ENCODE measurements at regions not wholly inside any gene's neighbourhood (a gene's known extent, or its start where the extent isn't known, plus 50 kb on each side); places are given as distances from the start of the nearest gene placed in this dataset.

DNA sequence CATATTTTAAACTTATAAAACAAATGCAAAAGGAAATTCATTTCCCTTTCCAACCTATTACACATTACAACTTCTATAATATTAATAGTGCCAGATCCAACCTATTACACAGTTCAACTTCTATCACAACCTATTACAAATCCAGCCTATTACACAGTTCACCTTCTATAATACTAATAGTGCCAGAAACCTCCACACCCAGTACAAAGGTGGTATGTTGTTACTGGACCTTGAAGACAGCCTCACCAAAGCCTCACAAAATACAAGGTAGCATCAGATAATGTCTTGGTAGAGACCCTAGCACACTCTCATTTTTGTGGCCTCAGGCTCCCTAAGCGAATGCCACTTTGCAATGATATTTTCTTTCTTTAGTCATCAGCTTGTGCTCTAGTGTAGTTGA lies 68.7 kb upstream of the PELI2 start:
- TF ChIP-seq EGR1 (IDR thresholded peaks at IDR 0.05; ENCODE audit: low read depth in 2 of 2), result no peak
- TF ChIP-seq, protein P1, sequence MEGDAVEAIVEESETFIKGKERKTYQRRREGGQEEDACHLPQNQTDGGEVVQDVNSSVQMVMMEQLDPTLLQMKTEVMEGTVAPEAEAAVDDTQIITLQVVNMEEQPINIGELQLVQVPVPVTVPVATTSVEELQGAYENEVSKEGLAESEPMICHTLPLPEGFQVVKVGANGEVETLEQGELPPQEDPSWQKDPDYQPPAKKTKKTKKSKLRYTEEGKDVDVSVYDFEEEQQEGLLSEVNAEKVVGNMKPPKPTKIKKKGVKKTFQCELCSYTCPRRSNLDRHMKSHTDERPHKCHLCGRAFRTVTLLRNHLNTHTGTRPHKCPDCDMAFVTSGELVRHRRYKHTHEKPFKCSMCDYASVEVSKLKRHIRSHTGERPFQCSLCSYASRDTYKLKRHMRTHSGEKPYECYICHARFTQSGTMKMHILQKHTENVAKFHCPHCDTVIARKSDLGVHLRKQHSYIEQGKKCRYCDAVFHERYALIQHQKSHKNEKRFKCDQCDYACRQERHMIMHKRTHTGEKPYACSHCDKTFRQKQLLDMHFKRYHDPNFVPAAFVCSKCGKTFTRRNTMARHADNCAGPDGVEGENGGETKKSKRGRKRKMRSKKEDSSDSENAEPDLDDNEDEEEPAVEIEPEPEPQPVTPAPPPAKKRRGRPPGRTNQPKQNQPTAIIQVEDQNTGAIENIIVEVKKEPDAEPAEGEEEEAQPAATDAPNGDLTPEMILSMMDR (IDR thresholded peaks at IDR 0.05; ENCODE audit: low read depth, low read length, missing input control), result no peak
- no peak for TF ChIP-seq YY1 (IDR thresholded peaks at IDR 0.05)
- TF ChIP-seq TAF1 (conservative IDR thresholded peaks at IDR 0.05), result no peak
- TF ChIP-seq, protein P2, sequence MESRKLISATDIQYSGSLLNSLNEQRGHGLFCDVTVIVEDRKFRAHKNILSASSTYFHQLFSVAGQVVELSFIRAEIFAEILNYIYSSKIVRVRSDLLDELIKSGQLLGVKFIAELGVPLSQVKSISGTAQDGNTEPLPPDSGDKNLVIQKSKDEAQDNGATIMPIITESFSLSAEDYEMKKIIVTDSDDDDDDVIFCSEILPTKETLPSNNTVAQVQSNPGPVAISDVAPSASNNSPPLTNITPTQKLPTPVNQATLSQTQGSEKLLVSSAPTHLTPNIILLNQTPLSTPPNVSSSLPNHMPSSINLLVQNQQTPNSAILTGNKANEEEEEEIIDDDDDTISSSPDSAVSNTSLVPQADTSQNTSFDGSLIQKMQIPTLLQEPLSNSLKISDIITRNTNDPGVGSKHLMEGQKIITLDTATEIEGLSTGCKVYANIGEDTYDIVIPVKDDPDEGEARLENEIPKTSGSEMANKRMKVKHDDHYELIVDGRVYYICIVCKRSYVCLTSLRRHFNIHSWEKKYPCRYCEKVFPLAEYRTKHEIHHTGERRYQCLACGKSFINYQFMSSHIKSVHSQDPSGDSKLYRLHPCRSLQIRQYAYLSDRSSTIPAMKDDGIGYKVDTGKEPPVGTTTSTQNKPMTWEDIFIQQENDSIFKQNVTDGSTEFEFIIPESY (IDR thresholded peaks at IDR 0.05), result no peak
- no peak for TF ChIP-seq GABPA (IDR thresholded peaks at IDR 0.05 in 1 of 2, conservative IDR thresholded peaks at IDR 0.05 in 1 of 2)
- TF ChIP-seq RXRA (IDR thresholded peaks at IDR 0.05), result no peak
- TF ChIP-seq NR2F2 (IDR thresholded peaks at IDR 0.05), result no peak
- no peak for TF ChIP-seq RAD21 (IDR thresholded peaks at IDR 0.05)
- TF ChIP-seq FOXA2 (IDR thresholded peaks at IDR 0.05), result no peak
- no peak for TF ChIP-seq JUND (IDR thresholded peaks at IDR 0.05)
- TF ChIP-seq, protein P3, sequence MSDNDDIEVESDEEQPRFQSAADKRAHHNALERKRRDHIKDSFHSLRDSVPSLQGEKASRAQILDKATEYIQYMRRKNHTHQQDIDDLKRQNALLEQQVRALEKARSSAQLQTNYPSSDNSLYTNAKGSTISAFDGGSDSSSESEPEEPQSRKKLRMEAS (IDR thresholded peaks at IDR 0.05), result no peak
- TF ChIP-seq, protein P4, sequence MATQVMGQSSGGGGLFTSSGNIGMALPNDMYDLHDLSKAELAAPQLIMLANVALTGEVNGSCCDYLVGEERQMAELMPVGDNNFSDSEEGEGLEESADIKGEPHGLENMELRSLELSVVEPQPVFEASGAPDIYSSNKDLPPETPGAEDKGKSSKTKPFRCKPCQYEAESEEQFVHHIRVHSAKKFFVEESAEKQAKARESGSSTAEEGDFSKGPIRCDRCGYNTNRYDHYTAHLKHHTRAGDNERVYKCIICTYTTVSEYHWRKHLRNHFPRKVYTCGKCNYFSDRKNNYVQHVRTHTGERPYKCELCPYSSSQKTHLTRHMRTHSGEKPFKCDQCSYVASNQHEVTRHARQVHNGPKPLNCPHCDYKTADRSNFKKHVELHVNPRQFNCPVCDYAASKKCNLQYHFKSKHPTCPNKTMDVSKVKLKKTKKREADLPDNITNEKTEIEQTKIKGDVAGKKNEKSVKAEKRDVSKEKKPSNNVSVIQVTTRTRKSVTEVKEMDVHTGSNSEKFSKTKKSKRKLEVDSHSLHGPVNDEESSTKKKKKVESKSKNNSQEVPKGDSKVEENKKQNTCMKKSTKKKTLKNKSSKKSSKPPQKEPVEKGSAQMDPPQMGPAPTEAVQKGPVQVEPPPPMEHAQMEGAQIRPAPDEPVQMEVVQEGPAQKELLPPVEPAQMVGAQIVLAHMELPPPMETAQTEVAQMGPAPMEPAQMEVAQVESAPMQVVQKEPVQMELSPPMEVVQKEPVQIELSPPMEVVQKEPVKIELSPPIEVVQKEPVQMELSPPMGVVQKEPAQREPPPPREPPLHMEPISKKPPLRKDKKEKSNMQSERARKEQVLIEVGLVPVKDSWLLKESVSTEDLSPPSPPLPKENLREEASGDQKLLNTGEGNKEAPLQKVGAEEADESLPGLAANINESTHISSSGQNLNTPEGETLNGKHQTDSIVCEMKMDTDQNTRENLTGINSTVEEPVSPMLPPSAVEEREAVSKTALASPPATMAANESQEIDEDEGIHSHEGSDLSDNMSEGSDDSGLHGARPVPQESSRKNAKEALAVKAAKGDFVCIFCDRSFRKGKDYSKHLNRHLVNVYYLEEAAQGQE (IDR thresholded peaks at IDR 0.05), result no peak
- no peak for TF ChIP-seq FOXA1 (IDR thresholded peaks at IDR 0.05)

Measured in liver (tissue), 3 donors.